ENCODE measurements at regions not wholly inside any gene's neighbourhood (a gene's known extent, or its start where the extent isn't known, plus 50 kb on each side); places are given as distances from the start of the nearest gene placed in this dataset.

- TF ChIP-seq TAF1 (IDR thresholded peaks at IDR 0.05; ENCODE audit: borderline replicate concordance, insufficient read depth, low read length) (no peak), REST (IDR thresholded peaks at IDR 0.05; ENCODE audit: insufficient read depth in 1 of 2, low read depth in 2 of 2, low read length in 2 of 2) (no peak), POLR2AphosphoS5 (IDR thresholded peaks at IDR 0.05; ENCODE audit: low read depth, low read length) (no peak)
These were observed 53.1 kb upstream of the AUTS2 start for GRCh38 chr7:69545175-69545574.

Data from PFSK-1 (cell line).